GM12878 (cell line): ENCODE measurements at regions not wholly inside any gene's neighbourhood (a gene's known extent, or its start where the extent isn't known, plus 50 kb on each side); places are given as distances from the start of the nearest gene placed in this dataset.

Experiments used
- CHD4 ChIP-seq: fragments of 200-600 bp; sonication (generic); IDR thresholded peaks from 2 replicates; pipeline ENCODE4 v1.6.1; 2016; ENCODE audit warnings: mild to moderate bottlenecking
- IRF3 ChIP-seq: fragments of 450-650 bp; IDR thresholded peaks from 2 replicates; pipeline ENCODE4 v1.6.1; 2014; ENCODE audit warnings: mild to moderate bottlenecking
- IRF5 ChIP-seq: fragments of 450-650 bp; IDR thresholded peaks from 2 replicates; pipeline ENCODE4 v1.6.1; 2017; ENCODE audit warnings: borderline replicate concordance
- KDM1A ChIP-seq: fragments of 200-600 bp; sonication (generic); IDR thresholded peaks from 2 replicates; pipeline ENCODE4 v1.6.1; 2016; ENCODE audit warnings: borderline replicate concordance
- MTA2 ChIP-seq: fragments of 450-650 bp; IDR thresholded peaks from 2 replicates; pipeline ENCODE4 v1.6.1; 2016; ENCODE audit warnings: low read depth, mild to moderate bottlenecking, moderate library complexity
- RAD51 ChIP-seq: fragments of 450-650 bp; IDR thresholded peaks from 2 replicates; pipeline ENCODE4 v1.6.1; 2016; ENCODE audit warnings: moderate library complexity, mild to moderate bottlenecking, inconsistent platforms
- RCOR1 ChIP-seq: conservative IDR thresholded peaks from 2 replicates; pipeline ENCODE4 v1.6.1; 2012; ENCODE audit warnings: low read depth, low read length, improper control_type of control experiment
- SIN3A ChIP-seq: IDR thresholded peaks from 2 replicates; pipeline ENCODE4 v1.6.1; 2012; ENCODE audit warnings: low read depth, low read length, improper control_type of control experiment
- TCF7 ChIP-seq: IDR thresholded peaks from 2 replicates; pipeline ENCODE4 v1.6.1; 2014; ENCODE audit warnings: antibody characterized with exemption, borderline replicate concordance
- ZBTB40 ChIP-seq: fragments of 450-650 bp; IDR thresholded peaks from 2 replicates; pipeline ENCODE4 v1.6.1; 2016; ENCODE audit warnings: mild to moderate bottlenecking, moderate library complexity, borderline replicate concordance
- ZNF217 ChIP-seq: fragments of 450-650 bp; IDR thresholded peaks from 2 replicates; pipeline ENCODE4 v1.6.1; 2017; ENCODE audit warnings: antibody characterized with exemption, mild to moderate bottlenecking
- ZZZ3 ChIP-seq: IDR thresholded peaks from 2 replicates; pipeline ENCODE4 v1.6.1; 2011; ENCODE audit warnings: low read depth; ENCODE audit not compliant: control insufficient read depth, insufficient read length

GRCh38 chr2:12045864-12046291, 299.4 kb downstream of the LPIN1 start (continued):
- TF ChIP-seq RAD51 (peak; percentile 65), IRF5 (no peak), IRF3 (no peak), ZZZ3 (no peak), KDM1A (no peak), CHD4 (no peak), ZNF217 (no peak), MTA2 (peak; percentile 26; the same call in 1 of the 2 replicates), SIN3A (no peak), RCOR1 (no peak), ZBTB40 (peak; percentile 40; the same call in 1 of the 2 replicates), TCF7 (0 out of 2 replicates have a peak, but pooled peaks have one; percentile 33)
